ENCODE measurements at regions not wholly inside any gene's neighbourhood (a gene's known extent, or its start where the extent isn't known, plus 50 kb on each side); places are given as distances from the start of the nearest gene placed in this dataset.

DNA sequence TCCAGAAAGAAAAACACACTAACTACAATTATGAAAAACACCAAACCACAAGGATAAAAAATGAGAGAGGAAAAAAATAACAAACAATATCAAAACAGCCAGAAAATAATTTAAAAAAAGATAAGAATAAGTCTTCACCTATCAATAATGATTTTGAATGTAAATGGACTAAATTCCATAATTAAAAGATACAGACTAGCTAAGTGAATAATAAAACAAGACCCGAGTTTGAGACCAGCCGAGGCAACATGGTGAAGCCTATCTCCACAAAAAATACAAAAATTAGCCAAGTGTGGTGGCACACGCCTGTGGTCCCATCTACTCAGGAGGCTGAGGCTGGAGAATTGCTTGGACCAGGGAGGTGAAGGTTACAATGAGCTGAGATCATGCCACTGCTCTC lies 131.1 kb downstream of the MTERF1 start:
- TF ChIP-seq, protein P1, sequence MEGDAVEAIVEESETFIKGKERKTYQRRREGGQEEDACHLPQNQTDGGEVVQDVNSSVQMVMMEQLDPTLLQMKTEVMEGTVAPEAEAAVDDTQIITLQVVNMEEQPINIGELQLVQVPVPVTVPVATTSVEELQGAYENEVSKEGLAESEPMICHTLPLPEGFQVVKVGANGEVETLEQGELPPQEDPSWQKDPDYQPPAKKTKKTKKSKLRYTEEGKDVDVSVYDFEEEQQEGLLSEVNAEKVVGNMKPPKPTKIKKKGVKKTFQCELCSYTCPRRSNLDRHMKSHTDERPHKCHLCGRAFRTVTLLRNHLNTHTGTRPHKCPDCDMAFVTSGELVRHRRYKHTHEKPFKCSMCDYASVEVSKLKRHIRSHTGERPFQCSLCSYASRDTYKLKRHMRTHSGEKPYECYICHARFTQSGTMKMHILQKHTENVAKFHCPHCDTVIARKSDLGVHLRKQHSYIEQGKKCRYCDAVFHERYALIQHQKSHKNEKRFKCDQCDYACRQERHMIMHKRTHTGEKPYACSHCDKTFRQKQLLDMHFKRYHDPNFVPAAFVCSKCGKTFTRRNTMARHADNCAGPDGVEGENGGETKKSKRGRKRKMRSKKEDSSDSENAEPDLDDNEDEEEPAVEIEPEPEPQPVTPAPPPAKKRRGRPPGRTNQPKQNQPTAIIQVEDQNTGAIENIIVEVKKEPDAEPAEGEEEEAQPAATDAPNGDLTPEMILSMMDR (IDR thresholded peaks at IDR 0.05; ENCODE audit: low read depth, low read length, poor library complexity, severe bottlenecking), result no peak
- no peak for TF ChIP-seq EZH2phosphoT487 (IDR thresholded peaks at IDR 0.05; ENCODE audit: borderline replicate concordance, low read length)

All from DOHH2 (cell line).